ENCODE measurements at regions not wholly inside any gene's neighbourhood (a gene's known extent, or its start where the extent isn't known, plus 50 kb on each side); places are given as distances from the start of the nearest gene placed in this dataset.

- no peak overlapping the region for H3K4me3 ChIP-seq
- intact Hi-C loops (cut with DNase I) = no loop called here
- no peaks in the 10 kb centered on the region for H3K9me3 ChIP-seq
- TF ChIP-seq, protein P1, sequence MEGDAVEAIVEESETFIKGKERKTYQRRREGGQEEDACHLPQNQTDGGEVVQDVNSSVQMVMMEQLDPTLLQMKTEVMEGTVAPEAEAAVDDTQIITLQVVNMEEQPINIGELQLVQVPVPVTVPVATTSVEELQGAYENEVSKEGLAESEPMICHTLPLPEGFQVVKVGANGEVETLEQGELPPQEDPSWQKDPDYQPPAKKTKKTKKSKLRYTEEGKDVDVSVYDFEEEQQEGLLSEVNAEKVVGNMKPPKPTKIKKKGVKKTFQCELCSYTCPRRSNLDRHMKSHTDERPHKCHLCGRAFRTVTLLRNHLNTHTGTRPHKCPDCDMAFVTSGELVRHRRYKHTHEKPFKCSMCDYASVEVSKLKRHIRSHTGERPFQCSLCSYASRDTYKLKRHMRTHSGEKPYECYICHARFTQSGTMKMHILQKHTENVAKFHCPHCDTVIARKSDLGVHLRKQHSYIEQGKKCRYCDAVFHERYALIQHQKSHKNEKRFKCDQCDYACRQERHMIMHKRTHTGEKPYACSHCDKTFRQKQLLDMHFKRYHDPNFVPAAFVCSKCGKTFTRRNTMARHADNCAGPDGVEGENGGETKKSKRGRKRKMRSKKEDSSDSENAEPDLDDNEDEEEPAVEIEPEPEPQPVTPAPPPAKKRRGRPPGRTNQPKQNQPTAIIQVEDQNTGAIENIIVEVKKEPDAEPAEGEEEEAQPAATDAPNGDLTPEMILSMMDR (IDR thresholded peaks at IDR 0.05) = no peak
- H3K27ac ChIP-seq = no peak overlapping the region
- H3K27me3 ChIP-seq (ENCODE audit: low read depth) = peaks cover 6% of the 10 kb centered on the region
- no peaks in the 10 kb centered on the region for H3K4me1 ChIP-seq
- no peaks in the 10 kb centered on the region for H3K36me3 ChIP-seq
- DNase-seq = no peak
- ATAC-seq = no peak
Measured at GRCh38 chr20:24393903-24394302, 75.5 kb upstream of the SYNDIG1 start.

GRCh38 chr20:24392612-24393011, 76.8 kb upstream of the SYNDIG1 start:
- Histone ChIP-seq H3K9me3 (no peaks in the 10 kb centered on the region), H3K4me1 (no peaks in the 10 kb centered on the region), H3K27me3 (ENCODE audit: low read depth) (peaks cover 6% of the 10 kb centered on the region), H3K36me3 (no peaks in the 10 kb centered on the region), H3K4me3 (no peak overlapping the region), H3K27ac (no peak overlapping the region)
- DNase-seq (no peak), ATAC-seq (no peak)
- intact Hi-C loops (cut with DNase I) = no loop called here
- TF ChIP-seq, protein P1 (IDR thresholded peaks at IDR 0.05) = no peak

DNA sequence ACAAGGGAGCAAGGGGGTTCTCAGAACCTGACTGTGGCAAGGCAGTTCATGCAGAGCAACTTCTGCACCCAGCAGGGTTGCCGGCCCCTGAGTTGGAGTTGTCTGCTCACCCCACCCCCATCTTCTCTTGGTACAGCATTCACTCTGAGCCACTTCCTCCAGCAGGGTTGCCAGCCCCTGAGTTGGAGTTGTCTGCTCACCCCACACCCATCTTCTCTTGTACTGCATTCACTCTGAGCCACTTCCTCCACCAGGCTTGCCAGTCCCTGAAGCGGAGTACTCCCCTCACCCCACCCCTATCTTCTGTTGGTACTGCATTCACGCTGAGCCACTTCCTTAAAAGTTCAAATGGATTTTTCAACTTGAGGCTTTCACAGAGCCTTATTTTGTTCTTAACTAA, 79.7 kb upstream of the SYNDIG1 start:
- H3K27me3 ChIP-seq (ENCODE audit: low read depth) = peaks cover 6% of the 10 kb centered on the region
- H3K4me3 ChIP-seq = no peak overlapping the region
- H3K36me3 ChIP-seq = no peaks in the 10 kb centered on the region
- H3K9me3 ChIP-seq = no peaks in the 10 kb centered on the region
- peak in 1 of 2 donors; percentile 76 for ATAC-seq
- peak; percentile 42 for DNase-seq
- no peaks in the 10 kb centered on the region for H3K4me1 ChIP-seq
- TF ChIP-seq, protein P1 (IDR thresholded peaks at IDR 0.05) = no peak
- H3K27ac ChIP-seq = no peak overlapping the region
- intact Hi-C loops (cut with DNase I) = no loop called here

GRCh38 chr20:24388828-24389380, 80.5 kb upstream of the SYNDIG1 start:
- ATAC-seq (no peak), DNase-seq (no peak)
- TF ChIP-seq, protein P1 (IDR thresholded peaks at IDR 0.05) = no peak
- Histone ChIP-seq H3K27ac (no peak overlapping the region), H3K4me3 (no peak overlapping the region), H3K27me3 (ENCODE audit: low read depth) (peaks cover 6% of the 10 kb centered on the region), H3K9me3 (no peaks in the 10 kb centered on the region), H3K36me3 (no peaks in the 10 kb centered on the region), H3K4me1 (no peaks in the 10 kb centered on the region)
- intact Hi-C loops (cut with DNase I) = no loop called here

DNA sequence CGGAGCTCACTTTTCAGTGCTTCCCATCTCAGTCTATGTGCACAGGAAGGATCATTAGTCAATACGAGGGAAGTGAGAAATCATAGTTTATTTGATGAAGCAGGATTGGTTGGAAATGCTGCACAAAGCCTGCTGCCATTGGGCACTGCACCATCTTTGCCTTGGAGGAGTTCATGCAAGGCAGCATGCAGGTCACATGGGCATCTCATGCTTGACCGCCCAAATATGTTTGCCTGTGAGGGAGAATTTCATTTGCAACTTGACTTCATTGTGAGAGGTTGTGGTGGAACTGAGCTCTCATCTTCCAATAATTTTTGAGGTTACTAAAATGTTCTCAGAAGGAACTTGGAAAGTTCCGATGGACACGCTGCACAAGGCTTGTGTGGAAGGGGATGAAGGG, 83.9 kb upstream of the SYNDIG1 start:
- intact Hi-C loops (cut with DNase I) = no loop called here
- Histone ChIP-seq H3K27ac (no peak overlapping the region), H3K9me3 (no peaks in the 10 kb centered on the region), H3K36me3 (no peaks in the 10 kb centered on the region), H3K27me3 (ENCODE audit: low read depth) (no peaks in the 10 kb centered on the region), H3K4me1 (no peaks in the 10 kb centered on the region), H3K4me3 (no peak overlapping the region)
- no peak for DNase-seq
- TF ChIP-seq, protein P1 (IDR thresholded peaks at IDR 0.05) = no peak
- ATAC-seq = no peak

DNA sequence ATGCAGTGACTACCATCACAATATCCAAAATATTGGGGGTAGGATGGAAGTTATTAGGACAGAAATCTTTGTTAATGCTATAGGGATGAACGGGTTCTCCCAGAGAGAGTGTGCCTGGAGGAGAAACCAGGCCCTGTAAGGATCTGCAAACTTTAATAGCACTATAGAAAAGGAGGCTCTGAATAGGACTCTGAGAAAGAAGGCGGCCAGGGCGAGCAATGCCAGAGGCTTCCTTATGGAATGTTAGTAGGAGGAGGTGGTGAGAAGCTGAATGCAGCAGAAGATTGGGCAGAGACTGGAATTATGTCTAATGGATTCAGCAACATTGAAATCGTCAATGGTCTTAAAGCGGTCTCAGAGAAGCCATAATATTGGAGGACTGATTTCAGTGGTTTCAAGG, 84.6 kb upstream of the SYNDIG1 start:
- Histone ChIP-seq H3K27me3 (ENCODE audit: low read depth) (no peaks in the 10 kb centered on the region), H3K27ac (no peak overlapping the region), H3K36me3 (no peaks in the 10 kb centered on the region), H3K4me1 (no peaks in the 10 kb centered on the region), H3K9me3 (no peaks in the 10 kb centered on the region), H3K4me3 (no peak overlapping the region)
- ATAC-seq = no peak
- TF ChIP-seq, protein P1 (IDR thresholded peaks at IDR 0.05) = no peak
- intact Hi-C loops (cut with DNase I) = no loop called here
- DNase-seq = no peak
